ENCODE measurements at regions not wholly inside any gene's neighbourhood (a gene's known extent, or its start where the extent isn't known, plus 50 kb on each side); places are given as distances from the start of the nearest gene placed in this dataset.

DNA sequence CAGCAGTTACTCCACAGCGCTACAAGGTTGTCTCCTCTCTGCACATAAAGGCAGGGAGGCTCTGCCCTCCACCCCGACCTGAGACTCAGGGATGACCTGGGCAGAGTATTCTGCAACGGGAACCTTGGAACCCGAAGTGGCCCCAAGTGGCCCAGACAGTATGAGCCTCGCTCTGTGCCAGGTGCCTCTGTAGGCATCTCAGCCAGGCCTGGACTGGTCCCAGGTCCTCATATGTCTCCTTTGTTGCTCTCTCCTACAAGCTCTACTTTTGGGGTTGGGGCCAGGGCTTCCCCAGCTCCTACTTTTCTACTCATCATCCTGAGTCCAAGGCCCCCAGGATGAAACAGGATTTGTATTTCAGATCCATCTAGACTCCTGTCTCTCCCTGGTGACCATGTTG, 241.5 kb upstream of the PRSS1 start:
- no peak for TF ChIP-seq EZH2 (IDR thresholded peaks at IDR 0.05; ENCODE audit: borderline replicate concordance, low read depth, low read length, poor library complexity, severe bottlenecking)
- TF ChIP-seq, protein P1, sequence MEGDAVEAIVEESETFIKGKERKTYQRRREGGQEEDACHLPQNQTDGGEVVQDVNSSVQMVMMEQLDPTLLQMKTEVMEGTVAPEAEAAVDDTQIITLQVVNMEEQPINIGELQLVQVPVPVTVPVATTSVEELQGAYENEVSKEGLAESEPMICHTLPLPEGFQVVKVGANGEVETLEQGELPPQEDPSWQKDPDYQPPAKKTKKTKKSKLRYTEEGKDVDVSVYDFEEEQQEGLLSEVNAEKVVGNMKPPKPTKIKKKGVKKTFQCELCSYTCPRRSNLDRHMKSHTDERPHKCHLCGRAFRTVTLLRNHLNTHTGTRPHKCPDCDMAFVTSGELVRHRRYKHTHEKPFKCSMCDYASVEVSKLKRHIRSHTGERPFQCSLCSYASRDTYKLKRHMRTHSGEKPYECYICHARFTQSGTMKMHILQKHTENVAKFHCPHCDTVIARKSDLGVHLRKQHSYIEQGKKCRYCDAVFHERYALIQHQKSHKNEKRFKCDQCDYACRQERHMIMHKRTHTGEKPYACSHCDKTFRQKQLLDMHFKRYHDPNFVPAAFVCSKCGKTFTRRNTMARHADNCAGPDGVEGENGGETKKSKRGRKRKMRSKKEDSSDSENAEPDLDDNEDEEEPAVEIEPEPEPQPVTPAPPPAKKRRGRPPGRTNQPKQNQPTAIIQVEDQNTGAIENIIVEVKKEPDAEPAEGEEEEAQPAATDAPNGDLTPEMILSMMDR (conservative IDR thresholded peaks at IDR 0.05; ENCODE audit: low read depth, low read length), result no peak
